GM23338 (cell line): ENCODE measurements at regions not wholly inside any gene's neighbourhood (a gene's known extent, or its start where the extent isn't known, plus 50 kb on each side); places are given as distances from the start of the nearest gene placed in this dataset.

Source experiments
- CTCF ChIP-seq, 2 experiments: fragments of 200-600 bp in 1 of 2; sonication (generic) in 1 of 2; conservative IDR thresholded peaks; 2 replicates each; pipeline versions ENCODE4 v1.5.1 to v1.6.1; 2016 to 2017; ENCODE audit warnings: antibody characterized with exemption in 2 of 2, low read depth in 2 of 2, mild to moderate bottlenecking in 2 of 2, moderate library complexity in 1 of 2
- STAT1 ChIP-seq: IDR thresholded peaks from one replicate; pipeline ENCODE4 v1.6.1; 2016; ENCODE audit warnings: antibody characterized with exemption; ENCODE audit not compliant: unreplicated experiment
- ZNF331 ChIP-seq: fragments of 250-450 bp; sonication (Bioruptor Pico); IDR thresholded peaks from 2 replicates; pipeline ENCODE4 v1.5.0; 2020; ENCODE audit warnings: low read depth, mild to moderate bottlenecking, moderate library complexity
- ZNF462 ChIP-seq: fragments of 250-450 bp; sonication (Bioruptor Pico); IDR thresholded peaks from 2 replicates; pipeline ENCODE4 v1.5.0; 2020; ENCODE audit warnings: mild to moderate bottlenecking, moderate library complexity
- TF ChIP-seq, protein P1 (sequence below): IDR thresholded peaks from one replicate; pipeline ENCODE4 v1.6.1; 2018; ENCODE audit warnings: antibody characterized with exemption; ENCODE audit not compliant: unreplicated experiment
- TF ChIP-seq, protein P2 (sequence below): IDR thresholded peaks from 2 replicates; pipeline ENCODE4 v1.6.1; 2016; ENCODE audit warnings: antibody characterized with exemption

GRCh38 chr13:56975647-56976046, 165.1 kb upstream of the PRR20A start (continued):
- TF ChIP-seq ZNF462 (no peak), CTCF (conservative IDR thresholded peaks at IDR 0.05; ENCODE audit: low read depth in 2 of 2) (no peak), ZNF331 (CRISPR knock-in tag) (no peak), STAT1 (no peak)
- TF ChIP-seq, protein P1, sequence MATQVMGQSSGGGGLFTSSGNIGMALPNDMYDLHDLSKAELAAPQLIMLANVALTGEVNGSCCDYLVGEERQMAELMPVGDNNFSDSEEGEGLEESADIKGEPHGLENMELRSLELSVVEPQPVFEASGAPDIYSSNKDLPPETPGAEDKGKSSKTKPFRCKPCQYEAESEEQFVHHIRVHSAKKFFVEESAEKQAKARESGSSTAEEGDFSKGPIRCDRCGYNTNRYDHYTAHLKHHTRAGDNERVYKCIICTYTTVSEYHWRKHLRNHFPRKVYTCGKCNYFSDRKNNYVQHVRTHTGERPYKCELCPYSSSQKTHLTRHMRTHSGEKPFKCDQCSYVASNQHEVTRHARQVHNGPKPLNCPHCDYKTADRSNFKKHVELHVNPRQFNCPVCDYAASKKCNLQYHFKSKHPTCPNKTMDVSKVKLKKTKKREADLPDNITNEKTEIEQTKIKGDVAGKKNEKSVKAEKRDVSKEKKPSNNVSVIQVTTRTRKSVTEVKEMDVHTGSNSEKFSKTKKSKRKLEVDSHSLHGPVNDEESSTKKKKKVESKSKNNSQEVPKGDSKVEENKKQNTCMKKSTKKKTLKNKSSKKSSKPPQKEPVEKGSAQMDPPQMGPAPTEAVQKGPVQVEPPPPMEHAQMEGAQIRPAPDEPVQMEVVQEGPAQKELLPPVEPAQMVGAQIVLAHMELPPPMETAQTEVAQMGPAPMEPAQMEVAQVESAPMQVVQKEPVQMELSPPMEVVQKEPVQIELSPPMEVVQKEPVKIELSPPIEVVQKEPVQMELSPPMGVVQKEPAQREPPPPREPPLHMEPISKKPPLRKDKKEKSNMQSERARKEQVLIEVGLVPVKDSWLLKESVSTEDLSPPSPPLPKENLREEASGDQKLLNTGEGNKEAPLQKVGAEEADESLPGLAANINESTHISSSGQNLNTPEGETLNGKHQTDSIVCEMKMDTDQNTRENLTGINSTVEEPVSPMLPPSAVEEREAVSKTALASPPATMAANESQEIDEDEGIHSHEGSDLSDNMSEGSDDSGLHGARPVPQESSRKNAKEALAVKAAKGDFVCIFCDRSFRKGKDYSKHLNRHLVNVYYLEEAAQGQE: no peak
- TF ChIP-seq, protein P2, sequence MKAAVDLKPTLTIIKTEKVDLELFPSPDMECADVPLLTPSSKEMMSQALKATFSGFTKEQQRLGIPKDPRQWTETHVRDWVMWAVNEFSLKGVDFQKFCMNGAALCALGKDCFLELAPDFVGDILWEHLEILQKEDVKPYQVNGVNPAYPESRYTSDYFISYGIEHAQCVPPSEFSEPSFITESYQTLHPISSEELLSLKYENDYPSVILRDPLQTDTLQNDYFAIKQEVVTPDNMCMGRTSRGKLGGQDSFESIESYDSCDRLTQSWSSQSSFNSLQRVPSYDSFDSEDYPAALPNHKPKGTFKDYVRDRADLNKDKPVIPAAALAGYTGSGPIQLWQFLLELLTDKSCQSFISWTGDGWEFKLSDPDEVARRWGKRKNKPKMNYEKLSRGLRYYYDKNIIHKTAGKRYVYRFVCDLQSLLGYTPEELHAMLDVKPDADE: no peak
